ENCODE measurements at regions not wholly inside any gene's neighbourhood (a gene's known extent, or its start where the extent isn't known, plus 50 kb on each side); places are given as distances from the start of the nearest gene placed in this dataset.
"Not testable (repeated sequence)": the region's sequence is repeated elsewhere in the genome, so short reads cannot be mapped to it uniquely, and the experiment has no call there.

DNA sequence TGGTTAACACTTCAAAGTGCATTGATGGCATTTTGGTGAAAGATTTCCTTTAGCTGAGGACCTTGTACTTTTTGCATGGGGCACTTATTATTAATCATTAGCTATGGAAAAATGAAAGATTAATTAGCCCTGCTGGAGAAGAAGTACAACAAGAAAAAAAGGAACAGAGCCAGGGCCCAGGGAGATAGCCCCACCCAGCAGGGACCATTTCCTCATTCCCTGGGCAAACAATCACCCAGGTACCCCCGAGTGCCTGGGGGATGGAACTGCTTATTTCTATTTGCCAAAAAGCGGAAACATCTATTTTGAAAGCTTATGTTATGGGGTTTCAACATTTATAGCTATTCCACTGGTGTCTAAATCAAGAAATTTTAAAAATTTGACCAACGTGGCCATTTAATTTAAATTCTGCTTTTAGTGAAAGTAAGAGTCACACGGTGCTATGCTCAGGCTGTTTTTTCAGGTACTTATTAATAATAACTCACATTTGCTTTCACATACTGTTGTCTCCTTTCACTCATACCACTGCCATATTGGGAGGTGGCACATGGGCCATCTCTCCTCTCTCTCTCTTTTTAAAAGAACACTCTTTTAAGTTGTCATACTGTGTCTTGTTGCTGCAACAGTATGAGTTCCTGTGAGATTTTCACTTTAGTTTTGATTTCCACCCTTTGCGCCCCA, 143.6 kb upstream of the KIF5B start:
- TF ChIP-seq, protein P1, sequence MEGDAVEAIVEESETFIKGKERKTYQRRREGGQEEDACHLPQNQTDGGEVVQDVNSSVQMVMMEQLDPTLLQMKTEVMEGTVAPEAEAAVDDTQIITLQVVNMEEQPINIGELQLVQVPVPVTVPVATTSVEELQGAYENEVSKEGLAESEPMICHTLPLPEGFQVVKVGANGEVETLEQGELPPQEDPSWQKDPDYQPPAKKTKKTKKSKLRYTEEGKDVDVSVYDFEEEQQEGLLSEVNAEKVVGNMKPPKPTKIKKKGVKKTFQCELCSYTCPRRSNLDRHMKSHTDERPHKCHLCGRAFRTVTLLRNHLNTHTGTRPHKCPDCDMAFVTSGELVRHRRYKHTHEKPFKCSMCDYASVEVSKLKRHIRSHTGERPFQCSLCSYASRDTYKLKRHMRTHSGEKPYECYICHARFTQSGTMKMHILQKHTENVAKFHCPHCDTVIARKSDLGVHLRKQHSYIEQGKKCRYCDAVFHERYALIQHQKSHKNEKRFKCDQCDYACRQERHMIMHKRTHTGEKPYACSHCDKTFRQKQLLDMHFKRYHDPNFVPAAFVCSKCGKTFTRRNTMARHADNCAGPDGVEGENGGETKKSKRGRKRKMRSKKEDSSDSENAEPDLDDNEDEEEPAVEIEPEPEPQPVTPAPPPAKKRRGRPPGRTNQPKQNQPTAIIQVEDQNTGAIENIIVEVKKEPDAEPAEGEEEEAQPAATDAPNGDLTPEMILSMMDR (conservative IDR thresholded peaks at IDR 0.05), result no peak
- no peak for TF ChIP-seq ZFX (IDR thresholded peaks at IDR 0.05)
- no peak overlapping the region for H3K27ac ChIP-seq

DNA sequence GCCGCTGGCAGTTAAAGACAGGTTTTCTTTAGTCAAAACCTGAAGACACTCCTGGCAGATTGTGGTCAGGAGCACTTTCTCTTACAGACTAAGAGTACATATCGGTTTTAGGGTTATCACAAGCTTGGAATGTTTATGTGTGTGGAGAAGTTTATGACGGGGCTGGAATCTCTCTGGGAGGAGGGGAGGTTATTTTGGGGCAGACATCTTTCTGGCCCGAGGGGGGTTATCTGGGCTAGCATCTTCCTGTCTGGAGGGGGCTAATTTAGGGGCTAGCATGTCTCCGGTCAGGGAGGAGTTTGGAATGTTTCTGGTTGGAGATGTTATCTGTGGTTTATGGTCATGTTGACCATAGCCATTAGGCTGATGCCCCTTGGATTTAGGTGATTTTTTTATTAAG, 141.2 kb upstream of the KIF5B start:
- H3K27ac ChIP-seq, result no peak overlapping the region
- TF ChIP-seq, protein P1 (conservative IDR thresholded peaks at IDR 0.05), result no peak

DNA sequence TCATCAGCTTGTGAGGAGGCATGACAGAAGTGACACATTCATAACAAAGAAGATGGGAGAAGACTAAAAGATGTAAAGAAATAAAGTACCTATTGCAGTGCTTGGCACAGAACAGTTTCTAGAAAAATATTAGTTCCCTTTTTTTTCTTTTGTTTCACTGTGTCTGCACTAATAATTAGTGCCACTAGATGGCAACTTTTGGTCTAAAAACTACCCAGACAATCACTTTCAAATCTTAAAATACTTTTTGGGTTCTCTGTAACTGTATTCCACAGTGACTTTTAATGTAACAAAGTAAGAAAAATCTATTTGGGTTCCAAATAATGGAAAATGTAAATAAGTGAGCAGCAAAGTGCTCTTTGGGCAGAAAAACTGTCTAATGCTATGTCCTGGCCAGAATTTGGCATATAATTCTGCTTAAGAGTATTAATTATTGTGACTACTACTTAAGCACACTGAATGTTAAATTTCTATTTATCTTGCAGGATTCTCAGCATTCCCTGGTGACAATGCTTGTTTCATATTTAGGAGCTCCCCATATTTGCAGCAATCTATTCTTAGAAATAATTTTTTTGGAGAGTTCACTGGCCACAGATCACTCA, 134.8 kb upstream of the KIF5B start:
- no peak overlapping the region for H3K27ac ChIP-seq

DNA sequence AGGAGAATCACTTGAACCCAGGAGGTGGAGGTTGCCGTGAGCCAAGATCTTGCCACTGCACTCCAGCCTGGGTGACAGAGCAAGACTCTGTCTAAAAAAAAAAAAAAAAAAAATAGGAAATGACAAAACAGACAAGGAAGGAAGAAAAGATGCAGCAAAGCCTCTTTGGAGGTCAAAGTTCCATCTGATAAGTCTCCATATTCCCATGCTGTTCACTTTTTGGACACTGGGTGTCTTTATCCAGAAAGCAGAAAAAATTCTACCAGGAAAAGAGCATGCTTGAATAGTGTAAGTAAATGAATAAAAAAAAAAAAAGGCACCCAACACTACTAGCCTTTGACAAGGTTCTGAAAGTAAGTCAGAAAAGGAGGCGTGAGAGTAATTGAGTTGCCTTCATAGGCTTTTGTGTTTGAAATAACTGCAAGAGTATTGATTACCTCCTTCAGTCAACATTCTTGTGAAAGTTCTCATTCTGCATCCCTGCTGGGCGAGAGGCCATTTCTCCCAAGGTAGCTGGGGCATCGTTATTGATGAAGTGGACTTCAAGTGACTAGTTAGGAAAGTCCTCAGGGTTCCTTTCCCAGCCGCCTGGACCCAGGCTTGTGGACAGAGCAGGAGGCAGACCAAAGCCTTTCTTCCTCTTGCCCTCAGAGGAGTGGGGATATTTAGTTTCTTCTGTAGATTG, 133.3 kb upstream of the KIF5B start:
- no peak overlapping the region for H3K27ac ChIP-seq
- no peak for TF ChIP-seq ZFX (IDR thresholded peaks at IDR 0.05)
- TF ChIP-seq, protein P1 (conservative IDR thresholded peaks at IDR 0.05), result peak; percentile 22; the same call in 1 of the 2 replicates

More for the DNA sequence above, 134.8 kb upstream of the KIF5B start:
- TF ChIP-seq, protein P1 (conservative IDR thresholded peaks at IDR 0.05), result peak; percentile 87
- no peak for TF ChIP-seq ZFX (IDR thresholded peaks at IDR 0.05)

DNA sequence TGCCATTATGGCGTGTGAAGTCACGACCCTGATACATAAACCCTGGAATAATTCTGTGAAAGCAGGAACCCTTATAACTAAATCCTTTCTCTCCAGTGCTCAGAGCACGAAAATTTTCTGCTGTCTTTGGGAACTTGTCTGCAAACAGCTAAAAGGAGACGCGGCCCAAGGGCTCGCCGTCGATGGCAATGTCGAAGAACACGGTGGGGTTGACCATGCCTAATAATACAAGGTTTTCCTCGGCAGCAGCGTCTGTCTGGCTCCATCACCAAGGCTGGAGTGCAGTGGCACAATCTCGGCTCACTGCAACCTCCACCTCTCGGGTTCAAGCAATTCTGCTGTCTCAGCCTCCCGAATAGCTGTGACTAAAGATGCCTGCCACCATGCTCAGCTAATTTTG, 132.4 kb upstream of the KIF5B start:
- H3K27ac ChIP-seq, result not testable (repeated sequence)

DNA sequence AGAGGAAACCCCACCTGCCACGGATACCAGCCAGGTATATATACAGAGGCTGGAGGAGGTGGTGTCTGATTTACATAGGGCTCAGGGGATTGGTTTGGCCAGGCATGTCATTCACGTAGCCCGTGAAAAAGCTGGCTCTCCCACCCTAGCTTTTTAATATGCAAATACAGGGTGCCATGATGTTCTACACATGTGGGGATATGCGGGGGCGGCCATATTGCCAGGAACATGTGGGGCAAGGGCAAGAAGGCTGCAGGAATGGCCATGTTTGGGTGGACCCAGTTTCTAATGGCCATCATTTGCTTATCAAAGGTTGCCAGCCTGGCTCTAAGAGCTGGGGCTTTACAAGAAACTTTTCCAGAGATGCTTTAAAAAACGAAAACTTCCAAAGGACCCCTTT, 131.5 kb upstream of the KIF5B start:
- no peak overlapping the region for H3K27ac ChIP-seq
- TF ChIP-seq, protein P1 (conservative IDR thresholded peaks at IDR 0.05), result no peak
- no peak for TF ChIP-seq ZFX (IDR thresholded peaks at IDR 0.05)

DNA sequence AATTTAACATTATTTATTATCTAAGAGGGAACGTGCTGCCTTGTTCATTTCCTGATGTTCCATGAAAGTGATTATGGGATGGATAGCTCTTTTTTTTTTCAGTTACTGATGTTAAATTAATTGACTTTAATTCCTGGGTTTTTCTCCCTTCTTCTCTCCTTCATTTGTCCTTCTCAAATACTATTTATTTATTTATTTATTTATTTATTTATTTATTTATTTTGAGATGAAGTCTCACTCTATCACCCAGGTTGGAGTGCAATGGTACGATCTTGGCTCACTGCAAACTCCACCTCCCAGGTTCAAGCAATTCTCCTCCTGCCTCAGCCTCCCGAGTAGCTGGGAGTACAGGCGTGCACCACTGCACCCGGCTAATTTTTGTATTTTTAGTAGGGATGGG, 127.4 kb upstream of the KIF5B start:
- not testable (repeated sequence) for H3K27ac ChIP-seq

DNA sequence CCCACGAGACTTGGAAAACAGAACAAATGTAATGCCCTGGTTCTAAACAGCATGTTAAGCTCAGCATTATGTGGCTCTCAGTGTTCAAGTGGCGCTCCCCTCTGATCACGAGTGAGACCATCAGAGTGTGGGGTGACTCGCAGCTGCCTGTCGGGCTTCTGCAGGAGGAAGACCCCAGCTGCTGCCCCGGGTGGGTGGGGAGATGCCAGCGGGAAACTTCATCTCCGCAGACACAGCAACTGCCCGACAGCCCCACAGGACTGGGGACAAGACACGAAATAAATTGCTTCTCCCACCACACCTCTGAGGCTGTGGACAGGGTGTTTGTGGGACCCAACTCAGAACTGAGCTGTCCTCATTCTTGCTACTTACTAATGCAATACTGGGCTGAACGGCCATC, 126.3 kb upstream of the KIF5B start:
- no peak overlapping the region for H3K27ac ChIP-seq
- TF ChIP-seq, protein P1 (conservative IDR thresholded peaks at IDR 0.05), result no peak
- no peak for TF ChIP-seq ZFX (IDR thresholded peaks at IDR 0.05)
